Sigmoid colon (tissue), 6 donors: ENCODE measurements at regions not wholly inside any gene's neighbourhood (a gene's known extent, or its start where the extent isn't known, plus 50 kb on each side); places are given as distances from the start of the nearest gene placed in this dataset.
"Not testable (repeated sequence)": the region's sequence is repeated elsewhere in the genome, so short reads cannot be mapped to it uniquely, and the experiment has no call there.

Experiments
- DNase-seq: peaks from one replicate; pipeline ENCODE4 v3.0.0-alpha.2; 2019
- H3K27ac ChIP-seq, 4 donors: fragments of 200-600 bp; sonication (generic); one replicate each; pipeline ENCODE4 v1.5.1; 2016 to 2019; ENCODE audit warnings: mild to moderate bottlenecking in 1 of 4
- H3K27me3 ChIP-seq, 3 donors: fragments of 200-600 bp; sonication (generic); one replicate each; pipeline ENCODE4 v1.5.1; 2019; ENCODE audit warnings: mild to moderate bottlenecking in 1 of 3
- H3K36me3 ChIP-seq, 4 donors: fragments of 200-600 bp; sonication (generic); one replicate each; pipeline ENCODE4 v1.5.1; 2016 to 2019
- H3K4me1 ChIP-seq, 4 donors: fragments of 200-600 bp; sonication (generic); one replicate each; pipeline ENCODE4 v1.5.1; 2017 to 2019
- H3K4me3 ChIP-seq, 4 donors: fragments of 200-600 bp; sonication (generic); one replicate each; pipeline ENCODE4 v1.5.1; 2017 to 2019; ENCODE audit warnings: mild to moderate bottlenecking in 2 of 4, moderate library complexity in 1 of 4
- H3K9me3 ChIP-seq, 4 donors: fragments of 200-600 bp in 3 of 4; sonication (generic) in 3 of 4; one replicate each; pipeline versions ENCODE4 v1.5.1 to v1.6.1; 2013 to 2019
- EP300 ChIP-seq, 4 donors: sonication (generic); formaldehyde crosslinking; IDR thresholded peaks; one replicate each; pipeline ENCODE4 v1.6.1; 2017; ENCODE audit warnings: antibody characterized with exemption in 4 of 4
- POLR2A ChIP-seq, 2 donors: fragments of 450-650 bp; IDR thresholded peaks; one replicate each; pipeline ENCODE4 v1.6.1; 2016; ENCODE audit warnings: antibody characterized with exemption in 2 of 2, mild to moderate bottlenecking in 2 of 2, moderate library complexity in 2 of 2
- POLR2AphosphoS5 ChIP-seq, 4 donors: sonication (generic); formaldehyde crosslinking; IDR thresholded peaks; one replicate each; pipeline ENCODE4 v1.6.1; 2017; ENCODE audit warnings: antibody characterized with exemption in 4 of 4
- WGBS, 2 donors: extraction: QIAGEN DNeasy Blood & Tissue Kit; methylation state at CpG; one replicate each; pipeline ENCODE4 v1.1.7; 2013; 5-methylcytosine and 5-hydroxymethylcytosine counted together
- intact Hi-C: fragments of 100-400 bp; cut with DNase I; formaldehyde crosslinking; loops from one replicate; pipeline ENCODE4 v1.15.1; 2023
- TF ChIP-seq, protein P1 (sequence below), 4 experiments: fragments of 450-650 bp in 3 of 4; fragments of 200-600 bp in 1 of 4; IDR thresholded peaks; one replicate each; pipeline ENCODE4 v1.5.1; 2016 to 2019; ENCODE audit warnings: antibody characterized with exemption in 4 of 4, mild to moderate bottlenecking in 3 of 4, moderate library complexity in 2 of 4
- donor health status: healthy with polysubstance abuse.
- donor health status: healthy.

GRCh38 chr2:120646994-120647393, 88.7 kb upstream of the GLI2 start:
- Histone ChIP-seq H3K9me3 (peaks cover 3 to 13% (median 12%) of the 10 kb centered on the region in 4 donors), H3K27ac (no peak overlapping the region), H3K4me1 (no peaks in the 10 kb centered on the region), H3K36me3 (no peaks in the 10 kb centered on the region), H3K27me3 (no peaks in the 10 kb centered on the region), H3K4me3 (no peak overlapping the region)
- 69 to 82% methylated on average over 3 of the region's 3 CpGs for WGBS, 2 donors
- DNase-seq: no peak
- TF ChIP-seq POLR2AphosphoS5 (IDR thresholded peaks at IDR 0.05): no peak
- TF ChIP-seq EP300 (IDR thresholded peaks at IDR 0.05): no peak
- TF ChIP-seq, protein P1, sequence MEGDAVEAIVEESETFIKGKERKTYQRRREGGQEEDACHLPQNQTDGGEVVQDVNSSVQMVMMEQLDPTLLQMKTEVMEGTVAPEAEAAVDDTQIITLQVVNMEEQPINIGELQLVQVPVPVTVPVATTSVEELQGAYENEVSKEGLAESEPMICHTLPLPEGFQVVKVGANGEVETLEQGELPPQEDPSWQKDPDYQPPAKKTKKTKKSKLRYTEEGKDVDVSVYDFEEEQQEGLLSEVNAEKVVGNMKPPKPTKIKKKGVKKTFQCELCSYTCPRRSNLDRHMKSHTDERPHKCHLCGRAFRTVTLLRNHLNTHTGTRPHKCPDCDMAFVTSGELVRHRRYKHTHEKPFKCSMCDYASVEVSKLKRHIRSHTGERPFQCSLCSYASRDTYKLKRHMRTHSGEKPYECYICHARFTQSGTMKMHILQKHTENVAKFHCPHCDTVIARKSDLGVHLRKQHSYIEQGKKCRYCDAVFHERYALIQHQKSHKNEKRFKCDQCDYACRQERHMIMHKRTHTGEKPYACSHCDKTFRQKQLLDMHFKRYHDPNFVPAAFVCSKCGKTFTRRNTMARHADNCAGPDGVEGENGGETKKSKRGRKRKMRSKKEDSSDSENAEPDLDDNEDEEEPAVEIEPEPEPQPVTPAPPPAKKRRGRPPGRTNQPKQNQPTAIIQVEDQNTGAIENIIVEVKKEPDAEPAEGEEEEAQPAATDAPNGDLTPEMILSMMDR (IDR thresholded peaks at IDR 0.05): no peak
- TF ChIP-seq POLR2A (IDR thresholded peaks at IDR 0.05): no peak
- intact Hi-C loops: no loop called here

DNA sequence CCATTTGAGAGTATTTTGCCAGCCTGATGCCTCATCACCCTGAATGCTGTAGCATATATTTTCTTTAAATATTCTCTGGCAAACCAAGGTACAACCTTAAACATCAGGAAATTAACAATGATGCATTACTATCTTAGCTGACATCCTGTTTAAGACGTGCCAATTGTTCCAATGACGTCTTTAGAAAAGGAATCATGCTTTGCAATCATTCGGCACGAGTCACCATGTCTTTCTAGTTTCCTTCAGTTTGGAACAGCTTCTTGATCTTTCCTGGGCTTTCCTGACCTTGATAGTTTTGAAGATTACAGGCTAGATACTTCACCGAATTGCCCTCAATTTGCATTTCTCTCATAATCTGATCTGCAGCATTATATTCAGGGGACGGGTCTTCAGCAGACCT, 88.2 kb upstream of the GLI2 start:
- Histone ChIP-seq H3K36me3 (no peaks in the 10 kb centered on the region), H3K4me3 (no peak overlapping the region), H3K27ac (no peak overlapping the region), H3K27me3 (no peaks in the 10 kb centered on the region), H3K4me1 (no peaks in the 10 kb centered on the region), H3K9me3 (peaks cover 3 to 13% (median 12%) of the 10 kb centered on the region in 4 donors)
- intact Hi-C loops: no loop called here
- no peak for TF ChIP-seq POLR2A (IDR thresholded peaks at IDR 0.05)
- no peak for DNase-seq
- WGBS, 2 donors: 76 to 83% methylated on average over 6 of the region's 6 CpGs

DNA sequence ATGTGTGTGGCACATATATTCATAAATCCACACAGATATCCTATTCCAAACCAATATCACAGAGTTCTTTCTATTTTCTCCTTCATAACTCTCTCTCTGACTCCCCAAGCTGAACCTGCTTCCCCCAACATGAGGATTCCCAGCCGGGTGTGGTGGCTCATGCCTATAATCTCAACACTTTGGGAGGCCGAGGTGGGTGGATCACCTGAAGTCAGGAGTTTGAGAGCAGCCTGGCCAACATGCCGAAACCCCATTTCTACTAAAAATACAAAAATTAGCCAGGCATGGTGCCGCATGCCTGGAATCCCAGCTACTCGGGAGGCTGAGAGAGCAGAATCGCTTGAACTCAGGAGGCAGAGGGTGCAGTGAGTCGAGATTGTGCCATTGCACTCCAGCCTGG, 86.3 kb upstream of the GLI2 start:
- H3K4me1 ChIP-seq, H3K4me3 ChIP-seq, H3K36me3 ChIP-seq, H3K27me3 ChIP-seq, DNase-seq, intact Hi-C loops, H3K27ac ChIP-seq: not testable (repeated sequence)
- 85% methylated on average over 7 of the region's 7 CpGs for WGBS, 2 donors
- peaks cover 3 to 13% (median 12%) of the 10 kb centered on the region in 4 donors for H3K9me3 ChIP-seq

GRCh38 chr2:120650022-120650644, 85.5 kb upstream of the GLI2 start:
- no peaks in the 10 kb centered on the region for H3K27me3 ChIP-seq
- no peak for DNase-seq
- no peak overlapping the region for H3K27ac ChIP-seq
- no peak for TF ChIP-seq POLR2A (IDR thresholded peaks at IDR 0.05)
- peaks cover 3 to 13% (median 12%) of the 10 kb centered on the region in 4 donors for H3K9me3 ChIP-seq
- 87 to 89% methylated on average over 1 of the region's 1 CpG for WGBS, 2 donors
- no peak overlapping the region for H3K4me3 ChIP-seq
- no peaks in the 10 kb centered on the region for H3K36me3 ChIP-seq
- intact Hi-C loops: no loop called here
- peaks cover 0 to 10% (median 6%) of the 10 kb centered on the region in 4 donors for H3K4me1 ChIP-seq

DNA sequence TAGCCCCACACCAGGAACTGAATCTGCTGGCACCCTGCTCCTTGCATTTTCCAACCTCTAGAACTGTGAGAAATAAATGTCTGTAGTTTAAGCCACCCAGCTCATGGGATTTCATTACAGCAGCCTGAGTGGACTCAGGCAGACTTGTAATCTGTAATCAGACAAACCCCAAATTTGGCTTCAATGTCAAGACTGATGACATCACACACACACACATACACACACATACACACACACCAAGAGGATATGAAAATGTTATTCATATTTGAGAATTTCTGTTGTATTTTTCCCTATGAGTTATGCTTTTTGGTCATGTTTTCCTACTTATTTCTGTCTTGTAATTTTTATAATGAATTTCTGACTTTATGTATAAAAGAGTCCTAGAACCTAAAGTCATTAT, 83.8 kb upstream of the GLI2 start:
- Histone ChIP-seq H3K4me3 (no peak overlapping the region), H3K36me3 (no peaks in the 10 kb centered on the region), H3K9me3 (peaks cover 3 to 13% (median 12%) of the 10 kb centered on the region in 4 donors), H3K27ac (no peak overlapping the region), H3K4me1 (peaks cover 0 to 21% (median 17%) of the 10 kb centered on the region in 4 donors), H3K27me3 (no peaks in the 10 kb centered on the region)
- no peak for DNase-seq
- intact Hi-C loops: no loop called here
- TF ChIP-seq POLR2AphosphoS5 (IDR thresholded peaks at IDR 0.05) (no peak), POLR2A (IDR thresholded peaks at IDR 0.05) (no peak), EP300 (IDR thresholded peaks at IDR 0.05) (no peak)
- TF ChIP-seq, protein P1 (IDR thresholded peaks at IDR 0.05): no peak

- intact Hi-C loops: no loop called here
- Histone ChIP-seq H3K9me3 (peaks cover 3 to 13% (median 12%) of the 10 kb centered on the region in 4 donors), H3K27me3 (no peaks in the 10 kb centered on the region), H3K4me1 (peaks cover 0 to 27% (median 21%) of the 10 kb centered on the region in 4 donors), H3K36me3 (no peaks in the 10 kb centered on the region), H3K27ac (no peak overlapping the region), H3K4me3 (no peak overlapping the region)
- 33 to 69% methylated on average over 2 of the region's 2 CpGs for WGBS, 2 donors
- TF ChIP-seq EP300 (IDR thresholded peaks at IDR 0.05): no peak
- no peak for TF ChIP-seq POLR2A (IDR thresholded peaks at IDR 0.05)
- no peak for DNase-seq
Measured at GRCh38 chr2:120653046-120653445, 82.6 kb upstream of the GLI2 start.

- no peak overlapping the region for H3K4me3 ChIP-seq
- intact Hi-C loops: no loop called here
- WGBS, 2 donors: 86 to 87% methylated on average over 13 of the region's 13 CpGs
- peaks cover 3 to 13% (median 12%) of the 10 kb centered on the region in 4 donors for H3K9me3 ChIP-seq
- no peak overlapping the region for H3K27ac ChIP-seq
- H3K27me3 ChIP-seq: no peaks in the 10 kb centered on the region
- DNase-seq: no peak
- peaks cover 0 to 27% (median 21%) of the 10 kb centered on the region in 4 donors for H3K4me1 ChIP-seq
- H3K36me3 ChIP-seq: no peaks in the 10 kb centered on the region
- no peak for TF ChIP-seq POLR2A (IDR thresholded peaks at IDR 0.05)
- no peak for TF ChIP-seq POLR2AphosphoS5 (IDR thresholded peaks at IDR 0.05)
- TF ChIP-seq, protein P1 (IDR thresholded peaks at IDR 0.05): no peak
Measured at GRCh38 chr2:120653871-120654270, 81.8 kb upstream of the GLI2 start.
